ENCODE measurements at regions not wholly inside any gene's neighbourhood (a gene's known extent, or its start where the extent isn't known, plus 50 kb on each side); places are given as distances from the start of the nearest gene placed in this dataset.

DNA sequence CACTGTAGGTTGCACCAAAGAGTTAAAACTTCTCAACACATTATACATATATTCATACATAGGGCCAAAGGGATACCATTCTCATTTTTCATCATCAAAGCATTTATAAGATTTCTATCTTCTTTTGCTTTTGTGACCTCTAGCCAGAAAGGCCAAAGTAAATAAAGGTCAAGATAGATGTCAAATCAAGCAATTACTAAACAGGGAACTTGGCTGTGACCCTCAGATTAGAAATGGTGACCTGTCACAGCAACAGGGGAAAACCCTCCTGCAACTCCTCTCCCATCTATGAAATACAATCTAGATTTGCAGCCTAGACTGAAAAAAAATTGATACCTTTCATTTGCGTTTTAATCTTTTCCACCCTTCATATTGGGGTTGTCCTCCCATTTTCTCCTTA lies 225.6 kb upstream of the FAM241A start:
- H3K79me2 ChIP-seq (ENCODE audit: control insufficient read depth, insufficient read depth, low read length): no peaks in the 10 kb centered on the region
- H2AFZ ChIP-seq (ENCODE audit: control insufficient read depth, low read depth, low read length): no peak overlapping the region
- ATAC-seq (no peak), DNase-seq (ENCODE audit: low read depth, low spot score) (no peak), FAIRE-seq (no peak)
- WGBS (ENCODE audit: insufficient coverage, insufficient replicate concordance, low lambda C conversion rate, missing lambda C conversion rate): 79% methylated on average over 1 of the region's 1 CpG
- H3K4me3 ChIP-seq: no peak overlapping the region
- H3K36me3 ChIP-seq (ENCODE audit: control insufficient read depth in 2 of 2, insufficient read depth in 2 of 2, low read length in 1 of 2): no peaks in the 10 kb centered on the region
- H3K9me3 ChIP-seq (replicated peaks; ENCODE audit: control insufficient read depth, insufficient read depth, low read length): no peaks in the 10 kb centered on the region
- ChIA-PET SMC1A (ENCODE audit: uncharacterized antibody, unreplicated experiment) (no interaction called here), RAD21 (ENCODE audit: unreplicated experiment) (no interaction called here), CTCF (no interaction called here), POLR2A (no interaction called here)
- no peak overlapping the region for H3K4me2 ChIP-seq (ENCODE audit: control insufficient read depth, insufficient read depth)
- H3K4me1 ChIP-seq (ENCODE audit: control insufficient read depth, insufficient read depth, low read length): no peaks in the 10 kb centered on the region
- intact Hi-C loops (cut with micrococcal nuclease; ENCODE audit: unreplicated experiment): no loop called here
- in situ Hi-C loops (cut with MboI): no loop called here
- H3K9ac ChIP-seq (ENCODE audit: control insufficient read depth, insufficient read depth, low read length): no peak overlapping the region
- H3K27ac ChIP-seq (ENCODE audit: control insufficient read depth, insufficient read depth): no peak overlapping the region
- H3K27me3 ChIP-seq (replicated peaks in 1 of 2; ENCODE audit: control insufficient read depth in 2 of 2, insufficient read depth in 2 of 2, low read length in 1 of 2): no peaks in the 10 kb centered on the region; a peak in 1 of 4 replicates
- TF ChIP-seq NKRF (conservative IDR thresholded peaks at IDR 0.05): no peak
- no peak for TF ChIP-seq ZBTB40 (IDR thresholded peaks at IDR 0.05; ENCODE audit: borderline replicate concordance)
- TF ChIP-seq USF2 (IDR thresholded peaks at IDR 0.05; ENCODE audit: borderline replicate concordance, low read depth, low read length): no peak
- no peak for TF ChIP-seq SKIL (IDR thresholded peaks at IDR 0.05; ENCODE audit: low read depth, poor library complexity, severe bottlenecking)
- no peak for TF ChIP-seq EP300 (IDR thresholded peaks at IDR 0.05; ENCODE audit: borderline replicate concordance in 1 of 2, control insufficient read depth in 1 of 2, low read depth in 2 of 2, low read length in 2 of 2)
- TF ChIP-seq KLF5 (IDR thresholded peaks at IDR 0.05; ENCODE audit: partially characterized antibody): no peak
- no peak for TF ChIP-seq ZNF207 (IDR thresholded peaks at IDR 0.05; ENCODE audit: borderline replicate concordance)
- no peak for TF ChIP-seq HDGF (IDR thresholded peaks at IDR 0.05)
- no peak for TF ChIP-seq BCL11A (IDR thresholded peaks at IDR 0.05; ENCODE audit: low read depth, low read length)
- TF ChIP-seq ETV6 (conservative IDR thresholded peaks at IDR 0.05 in 1 of 2, IDR thresholded peaks at IDR 0.05 in 1 of 2; ENCODE audit: borderline replicate concordance in 1 of 2, low read depth in 1 of 2): no peak
- TF ChIP-seq RELA (IDR thresholded peaks at IDR 0.05; ENCODE audit: borderline replicate concordance, partially characterized antibody): no peak
- no TSS peak for BruUV-seq (replicated peaks)
- H4K20me1 ChIP-seq (ENCODE audit: control insufficient read depth, insufficient read depth): no peaks in the 10 kb centered on the region
